ENCODE measurements at regions not wholly inside any gene's neighbourhood (a gene's known extent, or its start where the extent isn't known, plus 50 kb on each side); places are given as distances from the start of the nearest gene placed in this dataset.

DNA sequence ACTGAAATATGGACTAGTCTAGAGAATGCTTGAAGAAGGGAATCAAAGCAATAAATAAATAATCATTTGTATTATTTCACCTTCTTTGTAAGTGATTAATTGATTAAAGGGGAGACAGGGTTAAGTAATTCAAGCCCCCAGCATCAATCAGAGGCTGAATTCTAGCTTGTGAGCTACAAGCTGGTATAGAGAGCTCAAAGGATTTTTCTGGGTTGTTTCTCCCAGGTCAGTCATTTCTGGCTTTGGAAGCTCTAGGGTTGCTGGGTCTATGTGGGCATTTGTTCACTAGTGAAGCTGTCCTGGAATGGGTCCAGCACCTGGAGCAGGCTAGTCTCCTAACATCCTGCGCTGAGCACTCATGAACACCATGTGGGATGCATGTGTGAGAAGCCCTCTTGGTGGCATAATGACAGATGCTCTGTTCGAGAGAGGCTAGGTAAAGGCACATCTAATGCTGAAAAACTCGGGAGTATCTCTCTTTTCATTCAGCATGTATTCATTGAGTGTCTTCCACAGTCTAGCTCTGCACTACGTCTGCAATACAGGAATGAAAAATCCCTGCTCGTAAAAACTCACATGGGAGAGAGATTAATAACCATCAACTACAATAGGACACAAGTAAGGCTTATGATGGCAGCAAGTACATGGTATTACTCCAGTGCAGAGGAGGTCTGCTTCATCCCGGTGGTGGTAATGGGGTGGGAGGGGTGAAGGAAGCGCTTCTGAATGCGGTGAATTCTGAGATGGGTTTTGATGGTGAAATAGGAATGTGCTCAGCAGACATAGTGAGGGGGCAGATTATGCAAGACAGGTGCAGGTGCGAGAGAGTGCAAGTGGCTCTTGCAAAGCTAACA lies 68.0 kb upstream of the NRP1 start:
- intact Hi-C loops (cut with DNase I), result no loop called here
- no peak overlapping the region for H3K27ac ChIP-seq

DNA sequence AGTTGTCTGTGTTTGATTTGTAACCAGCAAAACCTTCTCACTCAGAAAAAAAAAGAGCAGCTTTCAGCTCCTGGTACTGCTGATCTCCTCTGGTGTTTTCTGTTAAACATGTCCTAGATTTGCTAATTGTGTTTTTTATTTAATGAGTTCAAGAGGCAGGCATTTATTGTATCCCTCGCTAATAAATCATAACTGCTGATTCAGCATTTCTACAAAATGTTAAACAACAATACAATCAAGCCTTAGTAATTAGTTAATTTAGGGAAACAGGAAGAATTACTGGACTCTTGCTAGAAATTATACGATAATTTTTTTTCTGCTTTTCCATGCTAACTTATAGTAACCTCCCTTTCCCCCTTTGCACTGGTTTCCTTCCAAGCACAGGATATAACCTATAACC lies 66.8 kb upstream of the NRP1 start:
- intact Hi-C loops (cut with DNase I), result no loop called here
- H3K4me1 ChIP-seq, result no peaks in the 10 kb centered on the region
- H3K4me3 ChIP-seq, result no peak overlapping the region
- H3K27me3 ChIP-seq, result peaks cover 0 to 8% (median 0%) of the 10 kb centered on the region in 4 donors
- DNase-seq, result no peak
- H3K9me3 ChIP-seq, result peaks cover 0 to 13% (median 0%) of the 10 kb centered on the region in 3 donors
- 77 to 95% methylated on average over 2 of the region's 2 CpGs for WGBS, 2 donors
- no peak for TF ChIP-seq POLR2A (IDR thresholded peaks at IDR 0.05)
- no peak for TF ChIP-seq CTCF (IDR thresholded peaks at IDR 0.05)
- H3K27ac ChIP-seq, result no peak overlapping the region
- no peaks in the 10 kb centered on the region for H3K36me3 ChIP-seq

More for the DNA sequence above, 68.0 kb upstream of the NRP1 start:
- H3K4me1 ChIP-seq, result no peaks in the 10 kb centered on the region
- 65 to 74% methylated on average over 9 of the region's 9 CpGs for WGBS, 2 donors
- peaks cover 0 to 8% (median 0%) of the 10 kb centered on the region in 4 donors for H3K27me3 ChIP-seq
- H3K4me3 ChIP-seq, result no peak overlapping the region
- DNase-seq, result no peak
- TF ChIP-seq POLR2A (IDR thresholded peaks at IDR 0.05), result no peak
- TF ChIP-seq CTCF (IDR thresholded peaks at IDR 0.05), result no peak
- peaks cover 0 to 1% (median 0%) of the 10 kb centered on the region in 3 donors for H3K9me3 ChIP-seq
- H3K36me3 ChIP-seq, result no peaks in the 10 kb centered on the region

DNA sequence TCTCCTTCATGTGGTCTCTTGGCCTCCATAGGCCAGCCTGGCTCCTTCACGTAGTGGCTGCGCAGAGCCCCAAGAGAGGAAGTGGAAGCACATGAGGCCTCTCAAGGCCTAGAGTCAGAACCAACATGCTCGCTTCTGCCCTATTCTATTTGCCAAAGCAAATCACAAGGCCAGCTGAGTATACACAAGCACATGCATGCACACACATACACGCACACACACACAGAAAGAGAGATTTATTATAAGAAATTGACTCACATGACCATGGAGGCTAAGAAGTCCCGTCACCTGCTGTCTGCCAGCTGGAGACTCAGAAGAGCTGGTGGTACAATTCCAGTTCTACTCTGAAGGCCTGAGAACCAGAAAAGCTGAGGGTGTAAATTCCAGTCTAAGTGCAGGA lies 64.3 kb upstream of the NRP1 start:
- Histone ChIP-seq H3K36me3 (no peaks in the 10 kb centered on the region), H3K27me3 (peaks cover 0 to 16% (median 0%) of the 10 kb centered on the region in 4 donors), H3K9me3 (peaks cover 0 to 15% (median 0%) of the 10 kb centered on the region in 3 donors), H3K4me3 (no peak overlapping the region), H3K27ac (no peak overlapping the region), H3K4me1 (no peaks in the 10 kb centered on the region)
- WGBS, 2 donors, result 89 to 95% methylated on average over 2 to 3 of the region's 5 CpGs
- intact Hi-C loops (cut with DNase I), result no loop called here
- no peak for DNase-seq
- no peak for TF ChIP-seq POLR2A (IDR thresholded peaks at IDR 0.05)
- no peak for TF ChIP-seq CTCF (IDR thresholded peaks at IDR 0.05)

DNA sequence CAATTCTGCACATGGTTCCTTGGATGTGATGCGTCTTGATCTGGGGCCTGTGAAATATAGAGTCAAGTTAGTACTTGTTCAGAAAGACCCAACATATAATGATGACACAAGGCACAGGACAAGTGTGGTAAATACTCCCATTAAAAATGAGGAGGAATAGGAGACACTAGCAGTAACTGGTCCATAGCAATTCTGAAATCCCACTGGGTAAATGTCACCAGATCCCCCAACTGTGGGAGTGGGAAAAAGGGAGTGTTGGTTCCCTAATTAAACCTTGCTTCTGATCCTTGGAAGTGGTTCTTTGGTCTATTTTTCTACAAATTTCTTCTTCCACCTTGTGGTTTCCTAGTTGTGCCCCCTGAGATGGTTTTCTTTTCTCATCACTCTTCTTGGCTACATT lies 62.5 kb upstream of the NRP1 start:
- no peak for DNase-seq
- intact Hi-C loops (cut with DNase I), result no loop called here
- H3K36me3 ChIP-seq, result no peaks in the 10 kb centered on the region
- WGBS, 2 donors, result 95% methylated on average over 1 of the region's 1 CpG; no CpG with 5 or more reads in 1 of the 2 donors
- no peak for TF ChIP-seq POLR2A (IDR thresholded peaks at IDR 0.05)
- TF ChIP-seq CTCF (IDR thresholded peaks at IDR 0.05), result no peak
- H3K9me3 ChIP-seq, result peaks cover 0 to 15% (median 0%) of the 10 kb centered on the region in 3 donors
- H3K4me3 ChIP-seq, result no peak overlapping the region
- H3K27me3 ChIP-seq, result peaks cover 0 to 24% (median 0%) of the 10 kb centered on the region in 4 donors
- no peaks in the 10 kb centered on the region for H3K4me1 ChIP-seq
- no peak overlapping the region for H3K27ac ChIP-seq

DNA sequence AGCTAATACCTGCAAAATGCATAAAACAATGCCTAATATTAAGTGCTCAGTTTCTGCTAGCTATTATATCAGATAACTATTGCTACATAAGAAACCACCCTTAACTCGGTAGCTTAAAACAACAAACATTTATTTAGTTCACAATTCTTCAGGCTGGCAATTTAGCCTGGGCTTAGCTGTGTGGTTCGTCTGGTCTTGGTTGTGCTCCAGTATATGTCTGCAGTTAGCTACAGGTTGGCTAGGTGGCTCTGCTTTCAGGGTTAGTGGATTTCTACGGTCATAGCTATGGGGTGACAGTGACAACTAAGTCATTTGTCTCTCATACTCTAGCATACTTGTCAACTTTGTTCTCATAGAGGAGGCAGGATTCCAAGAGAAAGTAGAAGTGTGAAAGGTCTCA lies 61.8 kb upstream of the NRP1 start:
- H3K27me3 ChIP-seq, result peaks cover 0 to 20% (median 0%) of the 10 kb centered on the region in 4 donors
- WGBS, 2 donors, result 71 to 83% methylated on average over 3 of the region's 3 CpGs
- H3K4me1 ChIP-seq, result no peaks in the 10 kb centered on the region
- H3K36me3 ChIP-seq, result no peaks in the 10 kb centered on the region
- DNase-seq, result no peak
- H3K4me3 ChIP-seq, result no peak overlapping the region
- TF ChIP-seq CTCF (IDR thresholded peaks at IDR 0.05), result no peak
- no peak for TF ChIP-seq POLR2A (IDR thresholded peaks at IDR 0.05)
- no peak overlapping the region for H3K27ac ChIP-seq
- intact Hi-C loops (cut with DNase I), result no loop called here
- H3K9me3 ChIP-seq, result peaks cover 0 to 15% (median 0%) of the 10 kb centered on the region in 3 donors
